OCI-LY3 (cell line): ENCODE measurements at regions not wholly inside any gene's neighbourhood (a gene's known extent, or its start where the extent isn't known, plus 50 kb on each side); places are given as distances from the start of the nearest gene placed in this dataset.

Experiments used
- H2AFZ ChIP-seq: fragments of 200-600, 300-600 bp; shearing (Covaris generic); 2 replicates; pipeline ENCODE4 v1.6.0; 2014; ENCODE audit warnings: antibody characterized with exemption, low read depth, low read length
- H3K27ac ChIP-seq: fragments of 200-600, 300-600 bp; sonication (generic); 2 replicates; pipeline ENCODE4 v1.5.1; 2014; ENCODE audit warnings: mild to moderate bottlenecking, low read length, moderate library complexity, mixed read lengths
- H3K27me3 ChIP-seq: fragments of 200-600, 300-600 bp; sonication (generic); 2 replicates; pipeline ENCODE4 v1.6.1; 2014; ENCODE audit warnings: low read depth, low read length, mixed read lengths
- H3K36me3 ChIP-seq: fragments of 200-600, 300-600 bp; sonication (generic); replicated peaks from 2 replicates; pipeline ENCODE3; 2014; ENCODE audit warnings: low read depth, low read length, mixed read lengths
- H3K4me1 ChIP-seq: fragments of 300-600, 200-600 bp; sonication (generic); 2 replicates; pipeline ENCODE4 v1.6.1; 2014; ENCODE audit warnings: low read length, mixed read lengths
- H3K4me2 ChIP-seq: fragments of 200-600, 300-600 bp; sonication (generic); 2 replicates; pipeline ENCODE4 v1.6.1; 2014; ENCODE audit warnings: low read length, mixed read lengths
- H3K4me3 ChIP-seq: fragments of 300-600, 200-600 bp; sonication (generic); 2 replicates; pipeline ENCODE4 v1.5.1; 2014; ENCODE audit warnings: antibody characterized with exemption, mild to moderate bottlenecking, low read length, moderate library complexity
- H3K79me2 ChIP-seq: fragments of 300-600, 200-600 bp; shearing (Covaris generic); 2 replicates; pipeline ENCODE4 v1.6.1; 2014; ENCODE audit warnings: mild to moderate bottlenecking, low read length, mixed read lengths
- H3K9ac ChIP-seq: fragments of 300-600, 200-600 bp; shearing (Covaris generic); 2 replicates; pipeline ENCODE4 v1.6.0; 2014; ENCODE audit warnings: mild to moderate bottlenecking, low read length, moderate library complexity
- H3K9me3 ChIP-seq: fragments of 200-600, 300-600 bp; shearing (Covaris generic); 2 replicates; pipeline ENCODE4 v1.6.1; 2014; ENCODE audit warnings: low read length, mixed read lengths; ENCODE audit not compliant: insufficient read depth
- H4K20me1 ChIP-seq: fragments of 200-600, 300-600 bp; sonication (generic); 2 replicates; pipeline ENCODE4 v1.6.1; 2016; ENCODE audit warnings: low read length, mixed read lengths; ENCODE audit not compliant: insufficient read depth
- EZH2phosphoT487 ChIP-seq: fragments of 200-600 bp; shearing (Covaris generic); IDR thresholded peaks from 2 replicates; pipeline ENCODE4 v1.6.1; 2018; ENCODE audit warnings: antibody characterized with exemption, mixed run types, low read depth
- TF ChIP-seq, protein P1 (sequence below): fragments of 200-600, 300-600 bp; sonication (generic); IDR thresholded peaks from 2 replicates; pipeline ENCODE4 v1.5.1; 2014; ENCODE audit warnings: antibody characterized with exemption, low read length, low read depth

DNA sequence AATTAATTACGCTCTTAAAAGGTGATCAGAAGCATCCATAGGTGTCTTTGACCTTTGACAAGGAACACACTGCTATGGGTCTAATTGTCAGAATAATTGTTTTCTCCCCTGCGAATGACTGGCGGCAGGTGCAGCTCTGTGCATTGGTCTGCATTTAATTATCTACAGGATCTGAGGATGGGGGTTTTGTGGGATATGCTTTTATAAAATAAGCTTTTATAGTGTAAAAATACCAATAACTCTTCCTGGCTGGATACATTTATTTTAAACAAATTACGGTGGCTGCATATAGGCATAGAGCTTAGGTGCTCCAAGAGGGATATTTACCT lies 201.6 kb upstream of the RGMA start:
- peaks cover 9% of the 10 kb centered on the region; the same call in 1 of the 2 replicates for H3K27me3 ChIP-seq
- no peak overlapping the region for H2AFZ ChIP-seq
- no peaks in the 10 kb centered on the region for H3K36me3 ChIP-seq
- H3K4me3 ChIP-seq, result no peak overlapping the region
- no peaks in the 10 kb centered on the region for H4K20me1 ChIP-seq
- H3K27ac ChIP-seq, result no peak overlapping the region
- no peaks in the 10 kb centered on the region for H3K79me2 ChIP-seq
- no peak overlapping the region for H3K9ac ChIP-seq
- TF ChIP-seq, protein P1, sequence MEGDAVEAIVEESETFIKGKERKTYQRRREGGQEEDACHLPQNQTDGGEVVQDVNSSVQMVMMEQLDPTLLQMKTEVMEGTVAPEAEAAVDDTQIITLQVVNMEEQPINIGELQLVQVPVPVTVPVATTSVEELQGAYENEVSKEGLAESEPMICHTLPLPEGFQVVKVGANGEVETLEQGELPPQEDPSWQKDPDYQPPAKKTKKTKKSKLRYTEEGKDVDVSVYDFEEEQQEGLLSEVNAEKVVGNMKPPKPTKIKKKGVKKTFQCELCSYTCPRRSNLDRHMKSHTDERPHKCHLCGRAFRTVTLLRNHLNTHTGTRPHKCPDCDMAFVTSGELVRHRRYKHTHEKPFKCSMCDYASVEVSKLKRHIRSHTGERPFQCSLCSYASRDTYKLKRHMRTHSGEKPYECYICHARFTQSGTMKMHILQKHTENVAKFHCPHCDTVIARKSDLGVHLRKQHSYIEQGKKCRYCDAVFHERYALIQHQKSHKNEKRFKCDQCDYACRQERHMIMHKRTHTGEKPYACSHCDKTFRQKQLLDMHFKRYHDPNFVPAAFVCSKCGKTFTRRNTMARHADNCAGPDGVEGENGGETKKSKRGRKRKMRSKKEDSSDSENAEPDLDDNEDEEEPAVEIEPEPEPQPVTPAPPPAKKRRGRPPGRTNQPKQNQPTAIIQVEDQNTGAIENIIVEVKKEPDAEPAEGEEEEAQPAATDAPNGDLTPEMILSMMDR, result no peak
- no peak for TF ChIP-seq EZH2phosphoT487
- no peak overlapping the region for H3K4me2 ChIP-seq
- H3K4me1 ChIP-seq, result no peaks in the 10 kb centered on the region
- no peaks in the 10 kb centered on the region for H3K9me3 ChIP-seq

DNA sequence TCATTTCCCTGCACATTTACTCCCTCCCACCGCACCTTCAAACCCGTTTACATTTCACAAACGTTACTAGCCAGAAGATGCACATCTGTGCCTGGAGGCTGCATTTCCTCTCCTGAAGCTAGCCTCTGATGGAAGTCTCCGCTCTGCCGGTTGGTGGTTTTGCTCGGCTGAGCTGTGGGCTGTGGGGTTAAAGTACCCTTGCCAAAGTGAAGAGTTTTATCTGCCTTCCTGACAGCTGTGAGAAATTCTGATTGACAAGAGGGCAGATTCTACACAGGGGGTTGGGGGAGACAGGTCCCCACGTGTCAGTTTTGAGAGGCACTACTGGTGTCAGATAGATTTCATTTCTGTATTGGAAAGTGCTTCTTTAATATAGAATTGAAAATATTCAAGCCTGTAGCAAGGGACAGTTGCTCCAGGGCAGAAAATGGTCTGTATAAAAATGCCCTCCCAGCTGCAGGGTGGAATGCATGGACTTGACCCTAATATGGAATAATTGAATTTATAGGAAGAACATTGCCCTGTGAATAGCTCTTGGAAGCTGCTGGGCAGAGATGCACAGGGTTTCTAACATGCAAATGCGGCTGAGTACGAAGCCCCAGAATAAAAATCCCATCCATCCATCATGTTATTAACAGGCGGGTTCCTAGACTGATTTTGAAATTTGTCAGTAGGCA lies 201.1 kb upstream of the RGMA start:
- Histone ChIP-seq H2AFZ (no peak overlapping the region), H3K9ac (no peak overlapping the region), H3K4me1 (no peaks in the 10 kb centered on the region), H3K36me3 (no peaks in the 10 kb centered on the region), H4K20me1 (no peaks in the 10 kb centered on the region), H3K9me3 (no peaks in the 10 kb centered on the region), H3K4me2 (no peak overlapping the region), H3K27me3 (peaks cover 9% of the 10 kb centered on the region; the same call in 1 of the 2 replicates), H3K27ac (no peak overlapping the region), H3K4me3 (no peak overlapping the region), H3K79me2 (no peaks in the 10 kb centered on the region)
- TF ChIP-seq EZH2phosphoT487, result no peak
- TF ChIP-seq, protein P1, result no peak

DNA sequence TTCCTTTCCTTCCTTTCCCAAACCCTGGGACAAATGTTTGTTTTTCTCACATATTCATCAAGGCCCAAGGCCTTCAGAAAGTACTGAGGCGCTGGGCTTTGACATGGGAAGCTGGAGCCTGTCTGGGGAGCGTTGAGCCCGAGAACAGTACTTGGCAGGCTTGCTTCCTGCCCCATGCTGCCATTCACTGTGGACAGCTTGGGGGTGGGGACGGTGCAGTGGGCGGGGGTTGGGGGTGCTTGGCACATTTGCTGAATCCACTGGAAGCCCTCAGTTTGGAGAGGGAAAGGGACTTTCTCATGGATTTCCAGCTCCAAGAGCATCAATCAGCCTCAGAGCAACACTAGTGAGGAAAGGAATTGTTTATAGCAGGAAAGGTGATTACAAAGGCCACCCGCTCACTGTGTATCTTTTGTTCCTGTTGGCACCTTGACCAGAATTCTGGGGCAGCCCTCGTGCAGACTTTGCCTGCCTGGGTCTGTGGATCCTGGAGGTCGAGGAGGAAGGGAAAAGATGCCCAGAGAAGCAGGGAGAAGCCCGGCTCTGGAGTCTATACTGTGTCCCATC lies 199.8 kb upstream of the RGMA start:
- Histone ChIP-seq H3K4me1 (no peaks in the 10 kb centered on the region), H4K20me1 (no peaks in the 10 kb centered on the region), H3K9ac (no peak overlapping the region), H3K4me3 (no peak overlapping the region), H3K36me3 (no peaks in the 10 kb centered on the region), H3K9me3 (no peaks in the 10 kb centered on the region), H3K27ac (no peak overlapping the region), H3K79me2 (no peaks in the 10 kb centered on the region), H3K4me2 (no peak overlapping the region), H2AFZ (no peak overlapping the region), H3K27me3 (peaks cover 9% of the 10 kb centered on the region; the same call in 1 of the 2 replicates)
- TF ChIP-seq, protein P1, result no peak
- TF ChIP-seq EZH2phosphoT487, result no peak

DNA sequence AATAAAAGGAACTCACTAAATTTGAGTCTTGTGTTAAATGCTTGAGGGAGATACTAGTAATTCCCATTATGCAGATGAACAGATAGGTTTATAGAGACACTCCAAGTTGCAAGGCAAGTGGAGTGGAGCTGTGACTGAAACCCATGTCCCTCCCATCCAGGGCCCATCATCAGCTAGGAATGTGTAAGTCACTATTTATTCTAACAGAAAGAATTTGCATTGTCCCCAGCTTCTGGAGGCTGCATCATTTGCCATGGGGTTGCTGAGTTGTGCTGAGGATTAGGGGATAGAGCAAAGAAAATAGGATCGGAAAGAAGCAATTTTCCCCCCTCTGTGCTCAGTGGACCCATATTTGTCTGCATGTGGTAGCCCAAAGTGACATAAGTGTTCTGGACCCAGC lies 197.4 kb upstream of the RGMA start:
- Histone ChIP-seq H3K4me1 (no peaks in the 10 kb centered on the region), H2AFZ (no peak overlapping the region), H4K20me1 (no peaks in the 10 kb centered on the region), H3K4me3 (no peak overlapping the region), H3K9me3 (no peaks in the 10 kb centered on the region), H3K36me3 (no peaks in the 10 kb centered on the region), H3K27me3 (peaks cover 15% of the 10 kb centered on the region; the same call in 1 of the 2 replicates), H3K9ac (no peak overlapping the region), H3K27ac (no peak overlapping the region), H3K79me2 (no peaks in the 10 kb centered on the region), H3K4me2 (no peak overlapping the region)
- TF ChIP-seq EZH2phosphoT487, result no peak
- TF ChIP-seq, protein P1, result no peak
